IPS DF 19.7 (cell line): ENCODE measurements at regions not wholly inside any gene's neighbourhood (a gene's known extent, or its start where the extent isn't known, plus 50 kb on each side); places are given as distances from the start of the nearest gene placed in this dataset.
A peak's percentile ranks its signal among the peaks of the same experiment; 100 is the strongest.
"Not testable (repeated sequence)": the region's sequence is repeated elsewhere in the genome, so short reads cannot be mapped to it uniquely, and the experiment has no call there.

Experiments used
- DNase-seq: peaks from one replicate; pipeline ENCODE4 v3.0.0-alpha.2; 2013; ENCODE audit warnings: low read depth, low spot score

DNA sequence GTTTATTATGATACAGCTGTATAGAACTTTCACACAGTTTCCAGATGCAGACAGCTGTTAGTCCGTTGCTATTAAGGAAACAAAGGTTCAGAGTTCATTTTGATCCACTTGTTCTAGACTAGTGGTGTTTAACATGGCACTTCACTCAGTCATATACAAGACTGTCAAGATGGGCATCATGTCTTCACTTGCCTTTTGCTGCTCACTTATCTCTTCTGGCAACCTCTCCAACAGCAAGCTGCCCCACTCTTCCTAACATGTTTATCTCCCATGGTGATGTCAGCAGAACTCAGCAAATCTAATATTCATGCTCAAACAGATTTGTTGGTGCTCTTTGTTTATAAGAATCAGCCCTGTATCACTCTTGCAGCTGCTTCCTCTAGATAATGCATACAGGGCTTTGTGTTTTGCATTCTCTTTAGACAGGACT, 236.2 kb upstream of the HAND2 start:
- DNase-seq = no peak

DNA sequence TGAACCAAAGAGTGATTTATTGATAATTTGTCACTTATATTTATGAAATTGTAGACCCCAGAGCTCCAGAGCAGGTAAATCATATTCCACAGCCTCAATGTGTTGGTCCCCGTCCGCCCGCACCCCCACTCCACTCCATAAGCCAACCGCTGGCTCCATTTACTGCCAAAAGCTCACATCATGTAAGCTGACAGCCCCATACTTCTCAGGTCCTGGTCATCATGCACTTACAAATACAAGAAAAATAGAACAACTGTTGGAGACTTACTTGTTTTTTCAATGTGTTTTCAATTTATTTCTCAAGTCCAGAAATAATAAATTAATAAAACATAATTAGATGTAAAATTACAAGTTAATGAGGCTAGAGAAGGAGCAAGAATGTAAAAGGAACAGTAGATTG, 235.7 kb upstream of the HAND2 start:
- no peak for DNase-seq

DNA sequence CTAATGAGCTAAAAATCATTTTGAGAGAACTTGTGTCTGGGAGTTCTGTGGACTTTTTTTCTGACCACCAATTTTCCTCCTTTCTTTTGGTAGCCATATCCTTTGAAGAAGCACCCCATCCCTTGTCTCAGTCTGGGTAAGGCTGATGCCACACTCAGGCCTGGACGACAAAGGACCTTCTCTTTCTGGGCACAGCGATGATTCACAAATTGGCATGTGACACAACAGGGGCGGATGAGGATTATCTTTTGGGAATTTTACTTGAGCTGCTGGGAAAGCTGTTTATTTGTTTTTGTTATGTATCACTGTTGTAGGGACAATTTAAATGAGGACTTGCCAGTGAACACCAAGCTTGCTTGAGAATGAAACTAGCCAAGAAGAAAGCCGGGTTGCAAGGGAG, 233.4 kb upstream of the HAND2 start:
- DNase-seq = no peak

- no peak for DNase-seq
These were observed 231.9 kb upstream of the HAND2 start for GRCh38 chr4:173761938-173762337.

GRCh38 chr4:173761236-173761635, 231.2 kb upstream of the HAND2 start:
- no peak for DNase-seq

GRCh38 chr4:173758132-173758531, 228.1 kb upstream of the HAND2 start:
- no peak for DNase-seq

GRCh38 chr4:173753408-173753807, 223.4 kb upstream of the HAND2 start:
- DNase-seq = no peak

- DNase-seq = peak; percentile 35
These were observed 222.7 kb upstream of the HAND2 start for GRCh38 chr4:173752610-173753230.

- DNase-seq = no peak
These were observed 218.3 kb upstream of the HAND2 start for GRCh38 chr4:173748353-173748752.

DNA sequence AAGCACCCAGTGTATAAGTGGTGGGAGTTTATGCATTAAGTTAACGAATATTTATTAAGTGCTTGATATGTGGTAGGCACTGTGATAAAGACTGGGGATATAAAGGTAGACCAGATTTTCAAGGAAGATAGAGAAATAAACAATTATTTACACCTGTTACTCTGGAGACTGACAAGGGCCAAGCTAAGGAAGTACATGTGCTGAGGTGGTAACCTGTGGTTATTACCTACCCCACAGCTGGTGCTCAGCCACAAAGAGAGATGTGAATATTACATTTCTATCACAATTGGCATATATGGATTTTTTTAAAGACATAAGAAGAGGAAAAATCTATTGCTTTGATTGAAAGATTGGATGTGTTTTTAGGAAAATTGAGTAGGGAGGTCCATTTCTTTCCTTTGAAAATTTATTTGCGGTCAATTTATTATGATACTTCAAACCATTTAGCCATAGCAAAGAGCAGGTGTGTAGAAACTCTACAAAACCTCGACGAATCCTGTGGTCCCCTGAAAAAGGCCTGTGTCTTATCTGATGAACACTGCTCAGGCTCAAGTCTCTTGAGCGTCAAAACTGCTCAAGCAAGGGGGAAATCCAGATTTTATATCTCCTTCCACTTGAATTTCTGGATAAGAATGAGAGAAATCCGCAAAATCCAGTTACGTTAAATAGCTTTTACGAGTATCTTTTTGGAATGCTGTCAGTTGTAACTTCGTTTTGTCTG, 217.7 kb upstream of the HAND2 start:
- no peak for DNase-seq

DNA sequence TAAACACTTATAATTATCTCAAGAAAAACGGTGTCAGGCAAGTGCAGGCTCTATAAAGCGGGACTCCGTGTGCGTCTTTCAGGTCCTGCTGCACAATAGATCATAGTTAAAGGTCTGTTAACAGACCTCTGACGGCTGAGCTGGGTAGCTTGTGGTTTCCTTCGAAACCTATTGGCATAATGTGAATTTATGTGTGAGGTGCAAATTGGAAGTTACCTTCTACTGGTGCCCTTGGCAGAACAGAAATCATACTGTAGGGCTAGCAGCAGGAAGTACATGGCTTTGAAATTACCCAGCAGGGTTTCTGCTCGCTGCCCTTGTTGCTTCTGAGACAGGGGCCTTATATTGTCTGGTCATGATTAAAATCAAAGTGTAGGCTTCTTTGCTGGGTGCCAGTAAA, 216.4 kb upstream of the HAND2 start:
- no peak for DNase-seq

DNA sequence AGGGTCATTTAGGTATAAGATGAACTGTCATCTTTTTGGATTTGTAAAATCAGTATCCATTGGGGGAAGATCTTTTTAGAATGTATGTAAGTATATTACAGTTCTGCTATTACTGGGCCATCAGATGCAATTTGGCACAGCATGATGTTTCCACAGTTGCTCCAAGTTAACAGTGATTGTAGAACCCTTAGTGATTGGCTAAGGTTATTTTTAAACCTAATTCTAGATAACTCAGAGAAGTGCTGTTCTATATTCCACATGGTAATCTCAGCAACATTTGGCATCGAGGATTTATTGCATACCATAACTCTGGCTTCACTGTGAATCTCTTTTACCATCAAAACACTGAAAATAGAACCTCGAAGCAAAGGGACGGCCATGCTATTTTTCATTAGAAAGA, 215.7 kb upstream of the HAND2 start:
- DNase-seq = no peak

DNA sequence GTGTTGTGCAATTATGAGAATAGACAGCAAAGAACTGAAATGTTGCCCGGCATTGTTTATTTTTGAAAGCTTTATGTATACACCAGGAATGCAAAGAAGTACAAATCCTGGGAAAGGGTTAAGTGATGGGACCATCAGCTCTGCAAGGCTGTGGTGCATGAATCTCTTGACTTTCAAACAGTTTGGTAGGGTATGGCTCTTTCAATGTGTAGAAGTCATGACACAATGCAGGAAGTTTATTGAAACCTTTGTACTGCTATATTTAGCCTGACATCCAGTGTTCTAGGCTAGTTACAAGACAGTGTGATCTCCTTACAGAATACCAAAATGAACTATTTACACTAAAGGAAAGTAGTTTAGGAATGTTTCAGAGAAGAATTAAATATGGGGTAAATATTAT, 206.8 kb upstream of the HAND2 start:
- no peak for DNase-seq

- DNase-seq = no peak
These were observed 205.6 kb upstream of the HAND2 start for GRCh38 chr4:173735585-173735984.

DNA sequence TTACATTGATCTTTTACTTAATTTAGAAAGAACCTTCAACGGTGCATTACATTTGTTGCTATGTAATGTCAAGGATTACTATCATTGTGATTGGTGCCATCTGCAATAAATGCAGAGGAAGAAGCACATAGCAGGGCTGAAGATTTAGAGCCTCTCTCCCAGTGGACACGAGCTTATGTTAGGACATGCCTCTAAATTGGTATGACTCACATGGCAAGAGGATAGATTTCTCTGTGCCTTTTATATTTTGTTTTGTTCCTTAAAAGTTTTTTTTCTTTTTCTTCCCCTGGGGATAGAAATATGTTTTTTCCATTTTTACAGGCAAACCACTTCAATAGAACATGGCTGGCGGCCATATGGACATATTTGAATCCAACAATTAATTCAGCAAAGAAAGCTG, 205.0 kb upstream of the HAND2 start:
- DNase-seq = no peak

DNA sequence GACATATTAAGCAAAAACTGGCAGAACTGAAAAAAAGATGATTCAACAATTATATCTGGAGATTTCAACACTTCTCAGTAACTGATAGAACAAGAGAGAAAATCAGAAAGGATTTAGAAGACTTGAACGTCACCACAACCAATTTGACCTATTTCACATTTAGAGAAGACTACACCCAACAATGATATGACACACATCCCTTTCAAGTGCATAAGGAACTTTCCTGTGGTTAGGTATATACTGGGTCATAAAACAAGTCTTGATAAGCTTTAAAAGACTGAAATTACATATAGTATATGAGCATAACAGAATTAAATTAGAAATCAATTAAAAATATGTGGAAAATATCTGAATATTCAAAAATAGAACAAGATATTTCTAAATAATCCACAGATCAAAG, 201.2 kb upstream of the HAND2 start:
- no peak for DNase-seq

DNA sequence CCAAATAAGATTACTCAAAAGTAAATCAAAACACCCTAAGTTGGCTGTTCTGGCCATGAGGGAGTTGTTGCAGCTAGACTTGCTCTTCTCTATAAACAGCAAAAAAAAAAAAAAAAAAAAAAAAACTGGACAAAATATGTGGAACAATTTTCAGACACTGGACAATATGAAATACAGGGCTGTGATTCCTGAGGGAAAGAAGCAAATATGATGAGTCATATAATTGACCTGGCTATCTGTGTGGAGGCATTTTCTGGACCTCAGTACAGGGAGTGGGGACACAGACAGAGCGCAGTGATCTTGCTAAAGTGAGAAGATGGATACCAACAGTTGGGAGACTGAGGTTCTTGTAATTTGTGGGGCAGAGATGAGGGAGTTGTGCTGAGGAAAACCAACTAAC, 192.0 kb upstream of the HAND2 start:
- DNase-seq = no peak

GRCh38 chr4:173718504-173718903, 188.5 kb upstream of the HAND2 start:
- not testable (repeated sequence) for DNase-seq

- DNase-seq = no peak
These were observed 187.6 kb upstream of the HAND2 start for GRCh38 chr4:173717581-173717980.

- DNase-seq = no peak
These were observed 184.4 kb upstream of the HAND2 start for GRCh38 chr4:173714456-173714855.

GRCh38 chr4:173713026-173713425, 183.0 kb upstream of the HAND2 start:
- DNase-seq = no peak

GRCh38 chr4:173707658-173708419, 177.8 kb upstream of the HAND2 start:
- DNase-seq = no peak

DNA sequence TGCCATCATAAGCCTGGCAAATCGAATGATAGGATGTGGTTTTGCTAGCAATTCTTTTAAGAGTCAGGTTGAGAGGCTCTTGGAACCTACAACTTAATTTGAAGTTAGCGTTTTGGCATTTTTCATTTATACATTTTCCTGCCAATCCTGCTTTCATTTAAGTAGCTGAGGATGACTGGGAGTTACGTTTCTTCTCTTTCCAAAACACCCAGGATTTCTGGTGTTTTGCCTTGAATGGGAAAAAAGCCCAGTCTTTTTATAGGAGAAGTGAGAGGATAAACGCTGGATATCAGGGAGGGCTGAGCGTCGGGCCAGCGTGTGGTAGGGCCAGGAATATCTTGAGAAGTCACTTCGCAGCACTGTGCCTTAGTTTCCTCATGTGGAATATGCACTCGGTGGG, 174.2 kb upstream of the HAND2 start:
- DNase-seq = no peak
